Fibroblast of the conjunctiva (primary cell): ENCODE measurements at regions not wholly inside any gene's neighbourhood (a gene's known extent, or its start where the extent isn't known, plus 50 kb on each side); places are given as distances from the start of the nearest gene placed in this dataset.
"Not testable (repeated sequence)": the region's sequence is repeated elsewhere in the genome, so short reads cannot be mapped to it uniquely, and the experiment has no call there.

ENCODE experiments used
- DNase-seq: peaks from one replicate; pipeline ENCODE4 v3.0.0-alpha.2; 2010; ENCODE audit warnings: low read depth

DNA sequence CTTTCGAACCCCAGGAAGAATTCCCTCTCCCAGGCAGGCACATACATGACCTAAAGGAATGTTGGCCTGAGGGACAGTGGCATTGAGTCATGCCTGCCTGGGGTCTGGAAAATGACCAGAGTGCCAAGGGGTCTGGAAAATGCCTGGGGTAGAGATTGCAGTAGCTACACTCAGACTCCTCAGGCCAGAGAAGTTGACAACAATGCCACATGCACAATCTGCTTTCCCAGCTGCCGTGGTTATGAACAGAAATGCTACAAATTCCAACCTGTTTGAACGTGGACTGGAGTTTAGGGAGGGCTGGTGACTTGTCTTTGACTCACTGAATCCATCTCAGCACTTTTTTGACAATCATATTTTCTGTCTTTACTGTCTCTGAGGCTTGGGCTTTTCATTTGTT, 250.0 kb downstream of the ABCC12 start:
- DNase-seq: no peak

DNA sequence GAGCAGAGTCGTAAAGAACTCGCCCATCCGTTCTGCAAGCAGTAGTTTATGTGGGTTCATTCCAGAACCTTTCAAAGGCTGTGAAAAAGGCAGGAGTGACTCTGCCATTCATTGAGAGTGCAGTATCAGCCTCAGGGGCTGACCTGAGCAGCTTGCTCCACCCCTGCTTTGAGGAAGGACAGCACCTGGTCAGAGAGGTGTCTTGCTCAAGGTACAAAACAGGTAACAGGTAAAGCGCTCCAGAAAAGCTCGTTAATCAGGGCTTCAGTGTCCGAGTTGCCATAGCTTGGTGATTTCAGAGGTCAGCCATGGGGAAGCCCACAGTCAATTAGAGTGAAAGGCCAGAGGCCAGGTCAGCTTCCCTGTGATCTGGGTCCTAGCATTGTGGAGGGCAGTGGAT, 251.1 kb downstream of the ABCC12 start:
- no peak for DNase-seq

DNA sequence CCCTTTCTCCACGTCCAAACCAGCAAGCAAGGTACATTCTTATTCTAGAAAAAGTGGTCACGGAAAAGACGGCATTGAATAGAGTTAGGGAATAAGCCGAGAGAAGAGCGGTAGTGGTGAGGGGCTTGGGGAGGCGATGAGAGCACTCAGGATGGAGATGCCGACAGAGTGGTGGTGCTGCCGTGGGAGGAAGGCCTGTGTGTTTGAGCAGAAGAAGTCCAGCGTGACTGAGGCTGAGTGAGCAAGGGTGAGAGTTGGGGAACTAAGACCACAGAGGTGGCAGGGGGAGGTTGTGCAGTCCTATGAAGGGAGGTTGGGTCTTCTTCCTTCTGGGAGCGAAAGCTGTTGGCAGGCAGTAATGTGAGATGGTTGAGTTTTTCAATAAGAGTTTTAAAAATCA, 252.3 kb downstream of the ABCC12 start:
- no peak for DNase-seq

DNA sequence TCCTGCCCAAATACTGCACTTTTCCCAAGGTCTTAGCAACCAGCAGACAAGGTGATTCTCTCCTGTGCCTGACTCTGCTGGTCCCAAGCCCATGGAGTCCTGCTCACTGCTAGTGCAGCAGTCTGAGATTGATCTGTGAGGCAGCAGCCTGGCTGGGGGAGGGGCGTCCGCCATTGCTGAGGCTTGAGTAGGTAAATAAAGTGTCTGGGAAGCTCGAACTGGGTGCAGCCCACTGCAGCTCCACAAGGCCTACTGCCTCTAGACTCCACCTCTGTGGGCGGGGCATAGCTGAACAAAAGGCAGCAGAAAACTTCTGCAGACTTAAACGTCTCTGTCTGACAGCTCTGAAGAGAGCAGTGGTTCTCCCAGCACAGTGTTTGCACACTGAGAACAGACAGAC, 258.7 kb downstream of the ABCC12 start:
- not testable (repeated sequence) for DNase-seq

DNA sequence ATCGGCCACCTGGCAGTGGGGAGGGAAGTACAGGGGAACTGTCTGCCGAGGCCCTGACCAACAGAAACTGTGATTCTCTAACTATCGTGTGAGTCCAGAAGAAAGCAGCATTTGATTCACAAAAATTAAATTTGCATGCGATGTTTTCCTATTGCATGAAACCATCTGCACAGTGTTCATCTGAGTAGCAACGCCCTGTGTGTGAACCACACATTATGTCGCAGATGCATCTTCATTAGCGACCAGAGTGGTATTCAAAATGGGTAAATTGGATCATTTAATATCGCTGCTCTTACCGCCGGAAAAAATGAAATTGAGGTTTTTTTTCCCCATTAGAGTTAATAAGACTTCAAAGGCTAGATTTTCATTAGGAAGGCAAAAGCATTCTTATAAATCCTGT, 260.6 kb downstream of the ABCC12 start:
- no peak for DNase-seq

DNA sequence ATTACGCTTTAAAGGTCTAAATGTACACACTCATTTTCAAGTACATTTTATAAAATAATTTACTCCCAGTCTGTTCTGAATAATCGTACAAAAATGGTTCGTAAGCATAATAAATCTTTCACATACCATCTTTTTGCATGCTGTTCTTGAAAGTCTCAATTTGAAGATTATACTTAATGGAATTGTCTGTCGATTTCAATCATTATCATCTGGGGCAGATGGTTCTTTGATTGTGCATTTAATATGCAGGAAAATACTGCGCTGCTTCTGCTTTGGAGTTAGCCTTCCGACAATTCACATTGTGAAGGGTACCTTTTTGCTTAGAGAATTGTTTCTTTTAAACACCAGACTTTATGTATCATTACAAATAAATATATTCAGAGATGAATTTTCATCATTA, 262.8 kb downstream of the ABCC12 start:
- no peak for DNase-seq

DNA sequence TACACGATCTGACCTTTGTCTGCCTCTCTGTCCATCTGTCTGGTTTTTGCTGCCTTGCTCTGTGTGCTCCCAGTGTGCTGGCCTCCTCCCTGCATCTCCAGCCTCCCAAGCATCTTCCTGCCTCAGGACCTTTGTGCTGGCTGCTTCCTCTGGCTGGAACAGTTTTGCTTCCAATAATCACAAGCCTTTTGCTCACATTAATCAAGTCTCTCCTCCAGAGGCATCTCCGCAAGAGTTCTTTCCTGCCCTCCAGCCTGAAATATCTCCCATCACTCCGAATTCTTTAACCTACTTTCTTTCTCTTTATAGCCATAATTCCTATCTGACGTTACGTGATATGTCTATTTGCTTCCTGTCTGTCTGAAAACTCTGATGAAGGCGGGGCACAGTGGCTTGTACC, 267.1 kb downstream of the ABCC12 start:
- no peak for DNase-seq

DNA sequence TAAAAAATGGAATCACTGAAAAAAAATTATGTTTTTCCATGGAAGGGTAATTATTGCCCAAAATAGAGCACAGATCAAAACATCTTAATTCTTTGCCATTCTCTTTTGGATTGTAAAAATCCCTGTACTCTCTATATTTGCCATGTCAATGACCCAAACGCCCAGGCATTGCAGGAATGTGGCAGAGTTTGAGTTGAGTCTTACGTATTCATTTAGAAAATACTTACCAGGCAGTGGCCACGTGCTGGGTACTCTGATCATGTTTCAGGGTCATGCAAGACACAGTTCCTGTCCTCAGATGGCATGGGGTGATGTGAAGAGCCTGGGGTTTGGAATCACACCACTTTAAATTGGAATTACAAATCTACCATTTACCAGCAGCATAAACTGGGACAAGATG, 267.7 kb downstream of the ABCC12 start:
- DNase-seq: no peak

DNA sequence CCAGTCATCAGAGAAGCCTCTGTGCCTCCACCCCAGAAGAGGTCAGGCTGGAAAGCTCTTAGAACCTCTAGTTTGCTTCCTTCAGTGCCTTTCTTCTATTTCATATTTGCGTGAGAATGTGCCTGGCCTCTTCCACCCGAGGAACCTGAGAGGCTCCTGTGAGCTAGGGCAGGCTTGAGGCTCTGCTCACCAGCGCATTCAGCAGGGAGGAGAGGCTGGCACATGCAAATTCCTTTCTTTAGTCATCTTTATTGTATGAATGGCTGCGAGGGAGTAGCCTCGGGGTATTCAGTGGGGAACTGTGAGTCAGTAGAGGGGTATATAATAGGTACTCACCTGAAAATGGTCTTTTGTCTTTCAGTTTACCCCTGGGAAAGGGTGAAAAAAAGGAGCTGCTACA, 268.3 kb downstream of the ABCC12 start:
- DNase-seq: no peak

DNA sequence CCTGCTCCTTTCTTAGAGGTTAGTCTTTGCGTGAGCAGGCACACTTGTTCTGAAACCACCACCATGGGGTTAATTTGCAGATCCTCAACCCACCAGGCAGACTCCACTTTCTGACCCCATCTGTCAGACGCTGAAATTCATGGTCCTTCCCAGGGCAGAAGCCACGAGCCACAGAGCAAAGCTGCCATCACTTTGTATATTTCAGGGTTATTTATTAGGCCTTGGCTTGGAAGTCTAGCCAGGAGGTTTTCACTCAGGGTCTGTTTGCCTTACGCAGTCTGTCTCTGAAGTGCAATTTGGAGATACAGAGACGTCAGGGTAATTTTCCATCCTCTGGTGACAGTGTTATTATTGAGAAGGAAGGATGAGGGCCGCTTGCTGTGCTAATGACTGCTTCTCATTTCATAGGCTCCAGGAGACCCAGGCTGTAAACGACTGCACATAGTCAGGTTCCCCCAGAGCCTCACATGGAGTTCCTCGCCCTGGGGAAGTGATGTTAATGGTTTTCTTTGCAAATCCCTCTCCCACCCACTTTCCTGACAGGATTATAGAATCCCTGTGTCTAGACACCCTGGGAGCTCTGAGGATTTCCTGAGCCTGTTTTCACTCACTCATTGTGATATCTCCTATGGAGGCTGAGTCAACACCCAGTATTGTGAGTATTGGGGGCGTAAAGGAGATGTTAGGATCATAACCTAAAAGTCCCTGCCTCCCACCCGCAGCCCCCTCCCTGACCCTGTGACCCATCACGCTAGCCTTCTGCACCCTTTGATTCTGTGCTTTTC, 269.0 kb downstream of the ABCC12 start:
- no peak for DNase-seq

DNA sequence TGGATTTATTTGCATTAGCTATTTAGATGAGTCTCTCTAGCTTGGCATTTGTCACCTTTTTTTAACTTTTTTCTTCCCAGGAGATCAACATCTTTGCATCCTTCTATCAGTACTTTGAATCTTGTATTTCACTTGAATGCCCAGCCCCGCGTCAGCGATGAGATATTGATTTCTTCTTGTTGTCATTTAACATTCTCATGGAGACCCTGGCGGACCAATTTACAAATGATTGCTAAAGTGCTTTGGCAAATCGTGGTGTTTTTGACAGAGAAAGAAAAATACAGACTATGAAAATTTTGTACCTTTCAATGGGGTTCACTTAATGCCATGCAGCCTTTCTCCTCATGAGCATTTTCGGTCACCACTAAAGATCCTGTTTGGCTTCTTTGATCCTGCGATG, 269.7 kb downstream of the ABCC12 start:
- DNase-seq: no peak

DNA sequence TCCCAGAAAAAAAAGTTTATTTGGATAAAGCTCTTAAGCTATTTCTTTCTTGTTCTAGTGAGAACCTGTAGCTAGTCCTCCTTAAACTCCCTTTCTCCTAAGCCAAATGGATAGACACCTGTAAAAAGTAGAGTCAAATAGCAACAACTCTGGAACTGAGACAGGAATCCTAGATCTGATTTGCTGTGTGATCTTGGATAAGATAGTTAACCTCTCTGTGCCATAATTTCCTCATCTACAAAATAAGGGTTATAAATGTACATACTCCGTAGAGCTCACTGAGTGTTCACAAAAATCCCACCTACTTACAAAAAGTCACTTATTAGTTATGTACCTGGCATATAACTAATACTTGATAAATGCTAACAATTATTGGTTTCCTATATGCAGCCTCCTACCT, 270.3 kb downstream of the ABCC12 start:
- DNase-seq: no peak

DNA sequence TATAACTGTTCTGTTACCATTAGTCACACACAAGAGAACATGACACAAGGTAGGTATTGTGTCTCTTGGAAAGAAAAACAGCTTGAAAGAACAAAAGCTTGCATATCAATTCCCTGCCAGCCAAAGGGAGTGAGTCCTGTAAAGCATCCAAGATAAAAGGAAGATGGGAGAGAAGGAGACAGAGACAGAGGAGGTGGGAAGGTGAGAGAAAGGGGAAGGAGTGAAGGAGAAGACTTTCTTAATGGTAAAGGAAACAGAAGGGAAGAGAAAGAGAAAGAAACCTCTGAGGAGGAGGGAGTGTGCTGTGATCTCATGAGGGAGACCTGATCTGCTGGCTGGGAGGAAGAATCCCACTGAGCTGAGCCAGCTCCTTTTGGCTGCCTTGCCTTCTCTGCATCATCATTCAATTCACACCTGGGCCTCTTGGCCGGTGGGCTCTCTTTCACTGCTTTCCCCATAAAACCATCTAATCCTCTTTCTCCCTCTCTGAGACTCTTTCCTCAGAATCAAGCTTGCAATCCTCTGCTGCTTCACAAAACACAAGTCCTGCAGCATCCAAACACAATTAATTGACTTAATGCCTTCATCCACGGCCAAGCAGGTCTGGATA, 271.6 kb downstream of the ABCC12 start:
- no peak for DNase-seq

DNA sequence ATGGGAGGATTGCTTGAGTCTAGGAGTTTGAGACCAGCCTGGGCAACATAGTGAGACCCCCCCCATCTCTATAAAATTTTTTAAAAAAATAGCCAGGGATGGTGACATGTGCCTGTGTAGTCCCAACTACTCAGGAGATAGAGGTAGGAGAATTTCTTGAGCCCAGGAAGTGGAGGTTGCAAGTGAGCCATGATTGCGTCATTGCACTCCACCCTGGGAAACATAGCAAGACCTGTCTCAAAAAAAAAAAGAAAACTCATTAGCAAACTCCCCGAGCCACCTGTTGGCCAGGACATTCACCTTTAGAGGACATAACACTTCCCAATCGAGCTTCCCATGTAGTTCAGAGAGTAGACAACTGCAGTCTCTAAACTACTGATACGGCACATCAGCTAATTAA, 274.2 kb downstream of the ABCC12 start:
- DNase-seq: no peak

DNA sequence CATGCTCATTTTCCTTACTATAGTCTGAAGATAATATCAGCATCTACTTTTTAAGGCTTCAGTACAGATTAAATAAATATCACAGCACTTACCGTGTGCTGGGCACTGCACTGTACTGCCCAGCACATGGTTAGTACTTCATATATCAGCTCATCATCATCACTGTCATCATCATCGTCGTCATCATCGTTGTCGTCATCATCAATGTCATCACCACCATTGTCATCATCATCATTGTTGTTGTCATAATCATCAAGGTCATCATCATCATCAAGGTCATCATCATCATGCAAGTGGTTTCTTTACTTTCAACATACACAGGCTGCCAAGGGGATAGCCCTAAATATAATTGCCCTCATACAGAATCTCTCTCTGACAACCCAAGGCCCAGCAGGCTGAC, 275.1 kb downstream of the ABCC12 start:
- no peak for DNase-seq

DNA sequence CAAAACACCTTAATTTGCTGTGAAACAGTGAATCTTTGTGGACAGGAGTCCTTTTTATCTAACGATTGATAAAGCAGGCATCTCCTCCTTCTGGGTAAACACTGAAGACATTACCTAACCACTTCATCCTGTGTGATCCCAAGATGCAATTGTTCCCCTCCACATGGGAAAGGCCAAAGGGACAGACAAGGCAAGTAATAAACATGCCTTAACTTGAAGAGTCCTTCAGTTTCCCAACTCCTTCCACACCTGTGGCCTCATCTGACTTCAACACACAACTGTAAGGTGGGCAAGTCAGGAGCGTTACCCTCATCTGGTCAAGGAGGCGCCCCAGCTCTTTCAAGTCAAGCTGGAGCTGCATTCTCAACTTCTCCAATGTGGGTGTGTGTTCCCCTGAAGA, 278.6 kb downstream of the ABCC12 start:
- DNase-seq: no peak

DNA sequence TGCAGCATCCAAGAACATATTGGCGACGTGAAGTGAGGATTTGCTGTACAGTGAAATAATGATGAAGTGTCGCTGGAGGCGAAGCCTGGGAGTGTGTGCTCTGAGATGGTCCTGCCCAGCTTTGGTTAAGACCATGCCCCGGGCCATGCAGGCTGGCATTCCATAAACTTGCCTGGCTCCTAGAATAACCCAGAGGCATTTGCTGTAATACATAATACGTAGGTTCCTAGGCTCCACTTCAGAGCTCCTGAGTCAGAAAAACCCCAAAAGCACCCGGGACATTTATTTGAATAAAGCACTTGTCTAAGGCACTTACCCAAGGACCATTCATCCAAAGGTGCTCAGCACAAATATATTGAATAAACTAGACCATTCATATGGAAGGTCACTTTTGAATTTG, 279.3 kb downstream of the ABCC12 start:
- DNase-seq: no peak

DNA sequence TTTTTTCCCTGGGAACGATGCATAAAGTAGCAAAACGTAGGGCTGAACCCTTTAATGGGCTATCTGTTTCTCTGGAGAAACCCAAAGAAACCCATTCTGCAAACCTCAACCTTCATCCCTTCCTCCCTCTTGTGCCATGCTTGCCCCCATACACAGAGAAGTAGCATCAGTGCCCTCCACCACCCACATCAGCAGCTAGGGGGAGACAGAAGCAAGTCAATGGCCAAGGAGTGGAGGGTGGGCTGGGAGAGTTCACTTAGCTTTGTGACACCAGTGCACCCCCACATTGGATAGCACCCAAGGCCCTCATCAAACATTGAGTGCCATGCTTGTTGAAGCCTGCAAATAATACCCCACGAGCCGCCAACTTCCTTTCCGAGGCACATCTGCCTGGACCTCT, 282.4 kb downstream of the ABCC12 start:
- no peak for DNase-seq

DNA sequence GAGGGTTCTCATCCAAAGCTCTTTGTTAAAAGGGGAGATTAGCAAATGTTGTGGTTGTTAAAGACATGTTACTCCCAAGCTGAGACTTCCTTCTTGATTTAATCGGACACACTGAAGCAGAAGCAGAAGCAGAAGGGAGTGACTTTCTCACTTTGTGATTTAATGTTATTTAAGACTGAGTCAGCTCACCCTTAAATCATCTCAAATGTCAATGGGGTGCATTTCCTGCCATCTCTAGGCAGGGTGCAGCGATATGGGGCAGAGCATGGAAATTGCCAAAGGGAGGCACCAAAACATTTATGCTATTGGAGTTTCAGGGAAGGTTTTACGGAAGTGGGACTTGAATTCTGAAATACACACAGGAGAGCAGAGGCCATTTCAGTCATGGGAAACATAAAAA, 283.6 kb downstream of the ABCC12 start:
- no peak for DNase-seq

DNA sequence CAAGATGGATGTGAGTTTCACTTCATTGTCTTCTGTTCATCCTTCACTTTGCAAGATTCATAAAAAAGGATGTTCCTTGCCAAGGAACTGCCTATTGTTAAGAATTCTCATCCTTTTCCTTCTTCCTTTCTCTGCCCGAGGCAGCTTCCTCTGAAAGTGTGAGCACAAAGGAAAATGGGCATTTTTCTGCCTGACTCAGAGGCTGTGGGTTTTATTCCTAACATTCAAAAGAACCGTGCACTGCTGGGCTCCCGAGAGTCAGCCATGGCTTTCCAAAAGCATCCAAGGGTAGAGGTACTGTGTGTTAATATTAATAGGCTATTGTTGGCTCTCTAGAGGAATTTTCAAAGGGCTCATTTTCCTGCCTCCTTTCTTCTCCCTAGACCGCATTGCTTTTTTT, 289.4 kb downstream of the ABCC12 start:
- DNase-seq: no peak

DNA sequence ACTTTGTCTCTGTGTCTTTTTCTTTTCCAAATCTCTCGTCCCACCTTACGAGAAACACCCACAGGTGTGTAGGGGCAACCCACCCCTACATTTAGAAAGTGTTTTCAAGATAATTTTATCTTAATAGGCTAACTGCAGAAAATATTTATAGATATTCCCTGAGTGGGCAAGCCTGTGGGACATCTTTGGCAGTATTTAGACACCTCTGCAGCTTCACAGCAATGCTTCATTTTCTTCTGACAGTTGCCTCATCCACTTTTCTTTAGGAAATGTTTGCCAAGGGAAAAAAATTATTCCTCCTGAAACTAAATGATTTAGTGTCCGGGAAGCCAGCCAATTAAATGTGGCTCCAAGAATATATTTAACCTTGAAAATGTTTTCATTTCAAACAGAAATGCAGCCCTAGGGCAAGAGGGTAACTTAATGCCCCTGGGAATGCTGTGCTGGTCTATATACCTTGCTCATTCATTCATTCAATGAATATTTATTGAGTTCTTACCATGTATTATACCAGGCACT, 290.4 kb downstream of the ABCC12 start:
- no peak for DNase-seq

DNA sequence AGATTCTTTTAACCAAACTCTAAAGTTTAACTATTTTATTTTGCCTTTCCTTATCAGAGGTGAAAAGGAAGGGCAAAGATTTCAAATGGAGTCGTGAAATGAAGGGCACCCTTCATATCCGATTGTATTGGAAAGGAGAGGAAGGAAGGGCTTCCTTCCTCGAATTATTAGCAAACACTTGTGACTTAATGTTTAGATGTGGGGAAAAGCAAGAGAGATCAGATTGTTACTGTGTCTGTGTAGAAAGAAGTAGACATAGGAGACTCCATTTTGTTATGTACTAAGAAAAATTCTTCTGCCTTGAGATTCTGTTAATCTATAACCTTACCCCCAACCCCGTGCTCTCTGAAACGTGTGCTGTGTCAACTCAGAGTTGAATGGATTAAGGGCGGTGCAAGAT, 291.5 kb downstream of the ABCC12 start:
- not testable (repeated sequence) for DNase-seq

DNA sequence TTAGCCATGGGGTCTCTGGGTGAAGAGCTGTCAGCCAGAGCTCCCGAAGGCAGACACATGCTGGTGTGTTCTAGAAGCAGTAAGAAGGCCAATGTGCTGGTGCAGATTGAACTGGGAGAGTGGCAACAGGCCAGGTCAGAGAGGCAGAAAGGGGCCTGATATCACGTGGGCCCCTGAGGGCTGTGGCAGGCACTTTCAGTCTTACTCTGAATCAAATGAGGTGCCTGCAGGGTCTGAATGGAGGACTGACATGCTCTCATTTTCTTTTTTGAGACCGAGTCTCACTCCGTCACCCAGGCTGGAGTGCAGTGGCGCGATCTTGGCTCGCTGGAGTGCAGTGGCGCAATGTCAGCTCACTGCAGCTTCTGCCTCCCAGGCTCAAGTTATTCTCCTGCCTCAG, 293.8 kb downstream of the ABCC12 start:
- DNase-seq: no peak
